ENCODE measurements at regions not wholly inside any gene's neighbourhood (a gene's known extent, or its start where the extent isn't known, plus 50 kb on each side); places are given as distances from the start of the nearest gene placed in this dataset.

- TF ChIP-seq EZH2 (IDR thresholded peaks at IDR 0.05) (no peak), CTCF (IDR thresholded peaks at IDR 0.05 in 2 of 3, conservative IDR thresholded peaks at IDR 0.05 in 1 of 3; ENCODE audit: borderline replicate concordance in 1 of 3, insufficient read depth in 1 of 3, low read depth in 2 of 3, low read length in 2 of 3) (no peak), EZH2phosphoT487 (IDR thresholded peaks at IDR 0.05; ENCODE audit: borderline replicate concordance) (no peak), REST (IDR thresholded peaks at IDR 0.05; ENCODE audit: low read depth) (no peak), POLR2AphosphoS5 (IDR thresholded peaks at IDR 0.05; ENCODE audit: low read depth, low read length) (no peak), POLR2A (IDR thresholded peaks at IDR 0.05; ENCODE audit: borderline replicate concordance, extremely low read depth, insufficient read depth, insufficient read length) (no peak), ZNF274 (IDR thresholded peaks at IDR 0.05; ENCODE audit: low read depth, low read length) (no peak), CBX3 (IDR thresholded peaks at IDR 0.05; ENCODE audit: low read depth) (no peak), MAX (IDR thresholded peaks at IDR 0.05) (no peak), CEBPB (IDR thresholded peaks at IDR 0.05; ENCODE audit: low read depth) (no peak)
Observed at GRCh38 chr12:105927564-105927963, 211.2 kb downstream of the NUAK1 start.
